IMR-90 (cell line): ENCODE measurements at regions not wholly inside any gene's neighbourhood (a gene's known extent, or its start where the extent isn't known, plus 50 kb on each side); places are given as distances from the start of the nearest gene placed in this dataset.

Experiments used
- ATAC-seq: fragments of 200-7000 bp; cut with Tn5 transposase; 2 replicates; pipeline ENCODE4 v1.9.1; 2020; ENCODE audit warnings: low read depth, mild to moderate bottlenecking, moderate library complexity
- BruUV-seq: library from RNA; stranded (reverse); fragments of 400-500 nt; replicated peaks from 2 replicates; lab custom pipeline; 2021; lab: Mats Ljungman, UMichigan
- CTCF ChIA-PET: fragments of 300-600 bp; formaldehyde crosslinking; extraction: SDS; loops from one replicate; lab custom pipeline; 2021; ENCODE audit warnings: antibody characterized with exemption; lab: Yijun Ruan, JAX
- POLR2A ChIA-PET: fragments of 300-600 bp; sonication (Branson Sonifier 250); formaldehyde crosslinking; loops from one replicate; lab custom pipeline; 2022; ENCODE audit warnings: antibody characterized with exemption; ENCODE audit not compliant: unreplicated experiment; lab: Charles Lee
- DNase-seq: peaks from one replicate; pipeline ENCODE4 v3.0.0; 2013
- H2AFZ ChIP-seq: replicated peaks from 2 replicates; pipeline ENCODE3; 2013; ENCODE audit warnings: low read length, mild to moderate bottlenecking; ENCODE audit not compliant: poor library complexity
- H2AK5ac ChIP-seq: 2 replicates; pipeline ENCODE4 v1.6.1; 2013; ENCODE audit warnings: low read depth, low read length, inconsistent platforms
- H2AK9ac ChIP-seq: replicated peaks from 2 replicates; pipeline ENCODE3; 2013; ENCODE audit warnings: mild to moderate bottlenecking, low read depth, low read length, moderate library complexity; ENCODE audit not compliant: poor library complexity
- H2BK120ac ChIP-seq: 2 replicates; pipeline ENCODE4 v1.6.1; 2013; ENCODE audit warnings: low read depth, low read length, inconsistent platforms
- H2BK15ac ChIP-seq: 3 replicates; pipeline ENCODE4 v1.6.1; 2013; ENCODE audit warnings: low read depth, low read length, inconsistent platforms
- H2BK20ac ChIP-seq: 2 replicates; pipeline ENCODE4 v1.6.1; 2013; ENCODE audit warnings: low read depth, mild to moderate bottlenecking, inconsistent platforms, low read length, moderate library complexity
- H2BK5ac ChIP-seq: 2 replicates; pipeline ENCODE4 v1.6.1; 2013; ENCODE audit warnings: mild to moderate bottlenecking, low read depth, low read length, inconsistent platforms; ENCODE audit not compliant: poor library complexity, severe bottlenecking
- H3K14ac ChIP-seq: replicated peaks from 2 replicates; pipeline ENCODE4 v1.6.1; 2013; ENCODE audit warnings: low read depth, low read length, inconsistent platforms
- H3K18ac ChIP-seq: 2 replicates; pipeline ENCODE4 v1.6.1; 2013; ENCODE audit warnings: low read depth, low read length, control low read depth
- H3K23ac ChIP-seq: 2 replicates; pipeline ENCODE4 v1.6.1; 2013; ENCODE audit warnings: low read depth, low read length, inconsistent platforms
- H3K27ac ChIP-seq: 2 replicates; pipeline ENCODE4 v1.5.1; 2013; ENCODE audit warnings: mild to moderate bottlenecking, control low read depth, low read length; ENCODE audit not compliant: insufficient read depth
- H3K27me3 ChIP-seq: 2 replicates; pipeline ENCODE4 v1.6.1; 2013; ENCODE audit warnings: low read length; ENCODE audit not compliant: control insufficient read depth, insufficient read depth
- H3K36me3 ChIP-seq: 2 replicates; pipeline ENCODE4 v1.6.1; 2013; ENCODE audit warnings: low read length, mixed read lengths; ENCODE audit not compliant: control insufficient read depth, insufficient read depth
- H3K4ac ChIP-seq: 2 replicates; pipeline ENCODE4 v1.6.1; 2013; ENCODE audit warnings: low read depth, low read length, inconsistent platforms
- H3K4me1 ChIP-seq: 2 replicates; pipeline ENCODE4 v1.6.1; 2013; ENCODE audit warnings: low read length, mixed read lengths; ENCODE audit not compliant: control insufficient read depth, insufficient read depth
- H3K4me2 ChIP-seq: 2 replicates; pipeline ENCODE4 v1.6.1; 2013; ENCODE audit warnings: low read depth, mild to moderate bottlenecking, control low read depth, low read length, moderate library complexity
- H3K4me3 ChIP-seq: 2 replicates; pipeline ENCODE4 v1.5.1; 2013; ENCODE audit warnings: low read depth, mild to moderate bottlenecking, control low read depth, low read length, moderate library complexity; ENCODE audit not compliant: insufficient read depth
- H3K56ac ChIP-seq: 2 replicates; pipeline ENCODE4 v1.6.1; 2013; ENCODE audit warnings: low read length, inconsistent platforms; ENCODE audit not compliant: insufficient read depth; ENCODE audit errors: extremely low read depth
- H3K79me1 ChIP-seq, 2 experiments: 2 replicates each; pipeline ENCODE4 v1.6.1; 2013; ENCODE audit warnings: low read length in 2 of 2, inconsistent platforms in 1 of 2, low read depth in 1 of 2
- H3K9ac ChIP-seq: 2 replicates; pipeline ENCODE4 v1.6.1; 2013; ENCODE audit warnings: low read depth, low read length, control low read depth
- H3K9me1 ChIP-seq: 2 replicates; pipeline ENCODE4 v1.6.1; 2013; ENCODE audit warnings: low read length, inconsistent platforms; ENCODE audit not compliant: insufficient read depth
- H3K9me3 ChIP-seq: 2 replicates; pipeline ENCODE4 v1.6.1; 2013; ENCODE audit warnings: low read length; ENCODE audit not compliant: control insufficient read depth, insufficient read depth
- H4K20me1 ChIP-seq: 2 replicates; pipeline ENCODE4 v1.6.1; 2013; ENCODE audit warnings: low read length, inconsistent platforms; ENCODE audit not compliant: insufficient read depth
- H4K5ac ChIP-seq: 2 replicates; pipeline ENCODE4 v1.6.1; 2013; ENCODE audit warnings: mild to moderate bottlenecking, low read depth, low read length, control low read depth
- H4K8ac ChIP-seq, 2 experiments: 2 replicates each; pipeline ENCODE4 v1.6.1; 2013; ENCODE audit warnings: low read depth in 2 of 2, low read length in 2 of 2, control low read depth in 1 of 2, inconsistent platforms in 1 of 2
- H4K91ac ChIP-seq: 2 replicates; pipeline ENCODE4 v1.6.1; 2013; ENCODE audit warnings: low read depth, low read length, inconsistent platforms; ENCODE audit not compliant: insufficient read depth
- CEBPB ChIP-seq: IDR thresholded peaks from 2 replicates; pipeline ENCODE4 v1.6.1; 2012; ENCODE audit warnings: low read depth, low read length, improper control_type of control experiment
- MAFK ChIP-seq: IDR thresholded peaks from 2 replicates; pipeline ENCODE4 v1.6.1; 2012; ENCODE audit warnings: low read depth, low read length, improper control_type of control experiment
- WGBS, 2 experiments: methylation state at CpG; one replicate each; pipeline versions ENCODE4 v1.1.5 to v1.1.7; 2013; ENCODE audit warnings: missing lambda C conversion rate in 2 of 2; ENCODE audit not compliant: insufficient read length in 1 of 2; ENCODE audit errors: extremely low coverage in 2 of 2; 5-methylcytosine and 5-hydroxymethylcytosine counted together
- dilution Hi-C: fragments of 300-500 bp; cut with HindIII; formaldehyde crosslinking; loops from one replicate; pipeline ENCODE4 v1.14.3; 2018; ENCODE audit warnings: low sequenced_read_pairs; ENCODE audit not compliant: unreplicated experiment
- in situ Hi-C: fragments of 300-500 bp; cut with MboI; formaldehyde crosslinking; loops from 3 replicates; pipeline ENCODE4 v1.14.3; 2019; ENCODE audit warnings: low sequenced_read_pairs, inconsistent platforms, mixed read lengths
- intact Hi-C: fragments of 100-400 bp; cut with micrococcal nuclease; formaldehyde crosslinking; loops from 2 replicates; pipeline ENCODE4 v1.10.0; 2022

- Histone ChIP-seq H4K20me1 (no peaks in the 10 kb centered on the region), H2BK20ac (no peak overlapping the region), H3K36me3 (no peaks in the 10 kb centered on the region), H3K27me3 (no peaks in the 10 kb centered on the region), H3K56ac (no peak overlapping the region), H3K14ac (no peak overlapping the region), H3K9ac (no peak overlapping the region), H3K9me1 (no peaks in the 10 kb centered on the region), H3K18ac (no peak overlapping the region), H3K23ac (no peak overlapping the region), H3K4me3 (no peak overlapping the region), H2AK5ac (no peak overlapping the region), H4K8ac (no peak overlapping the region), H2BK120ac (no peak overlapping the region), H2BK15ac (no peak overlapping the region), H4K5ac (no peak overlapping the region), H3K4ac (no peak overlapping the region), H2AFZ (no peak overlapping the region), H3K4me1 (no peaks in the 10 kb centered on the region), H3K9me3 (peaks cover 10% of the 10 kb centered on the region; the same call in 1 of the 2 replicates), H4K91ac (no peak overlapping the region), H3K27ac (no peak overlapping the region), H2BK5ac (no peak overlapping the region), H3K4me2 (no peak overlapping the region), H3K79me1 (no peaks in the 10 kb centered on the region), H2AK9ac (no peak overlapping the region)
- intact Hi-C loops = no loop called here
- no peak for ATAC-seq
- POLR2A ChIA-PET = no interaction called here
- BruUV-seq = no TSS peak
- no peak for DNase-seq
- in situ Hi-C loops = no loop called here
- WGBS, 2 experiments = no CpG with 5 or more reads among the region's 2 CpGs
- dilution Hi-C loops = no loop called here
- TF ChIP-seq CEBPB (0 out of 2 replicates have a peak, but pooled peaks have one; percentile 12), MAFK (no peak)
- CTCF ChIA-PET = no interaction called here
These were observed 458.6 kb upstream of the DCC start for GRCh38 chr18:51881394-51881793.
